NCI-H2081 (cell line): ENCODE measurements at regions not wholly inside any gene's neighbourhood (a gene's known extent, or its start where the extent isn't known, plus 50 kb on each side); places are given as distances from the start of the nearest gene placed in this dataset.
"Not testable (repeated sequence)": the region's sequence is repeated elsewhere in the genome, so short reads cannot be mapped to it uniquely, and the experiment has no call there.

ENCODE experiments used
- DNase-seq, 2 experiments: peaks; one replicate each; lab custom pipeline; 2025; lab: John Stamatoyannopoulos, UW

- no peak for DNase-seq
Measured at GRCh38 chr12:73517859-73518258, 1019.8 kb upstream of the ATXN7L3B start.

DNA sequence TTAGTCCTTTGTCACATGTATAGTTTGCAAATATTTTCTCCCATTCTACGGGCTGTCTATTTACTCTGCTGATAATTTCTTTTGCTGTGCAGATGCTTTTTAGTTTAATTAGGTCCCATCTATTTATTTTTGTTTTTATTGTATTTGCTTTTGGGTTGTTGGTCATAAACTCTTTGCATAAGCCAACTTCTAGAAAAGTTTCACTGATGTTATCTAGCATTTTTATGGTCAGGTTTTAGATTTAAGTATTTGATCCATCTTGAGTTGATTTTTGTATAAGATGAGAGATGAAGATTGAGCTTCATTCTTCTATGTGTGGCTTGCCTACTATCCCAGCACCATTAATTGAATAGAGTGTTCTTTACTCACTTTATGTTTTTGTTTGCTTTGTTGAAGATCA is 1008.4 kb upstream of the ATXN7L3B start:
- no peak for DNase-seq

- DNase-seq, result no peak
Measured at GRCh38 chr12:73529954-73530353, 1007.7 kb upstream of the ATXN7L3B start.

DNA sequence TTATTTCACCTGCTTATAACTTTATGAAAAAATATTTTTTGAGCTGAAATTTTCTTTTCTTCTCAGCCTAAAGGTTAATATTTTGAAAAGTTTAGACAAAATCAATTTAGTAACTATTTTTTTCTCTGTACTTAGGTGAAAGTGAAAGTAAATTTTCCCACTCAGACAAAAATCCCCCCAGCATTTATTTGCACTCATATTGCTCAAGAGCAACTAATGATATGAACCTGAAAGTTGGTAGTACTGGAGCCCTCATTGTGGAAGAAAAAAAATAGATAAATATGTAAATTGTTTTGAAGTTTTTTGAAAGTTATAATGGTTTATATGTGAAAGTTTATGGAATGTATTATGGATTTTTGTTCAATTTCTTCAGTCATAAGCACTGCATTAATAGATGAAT is 1005.9 kb upstream of the ATXN7L3B start:
- no peak for DNase-seq

DNA sequence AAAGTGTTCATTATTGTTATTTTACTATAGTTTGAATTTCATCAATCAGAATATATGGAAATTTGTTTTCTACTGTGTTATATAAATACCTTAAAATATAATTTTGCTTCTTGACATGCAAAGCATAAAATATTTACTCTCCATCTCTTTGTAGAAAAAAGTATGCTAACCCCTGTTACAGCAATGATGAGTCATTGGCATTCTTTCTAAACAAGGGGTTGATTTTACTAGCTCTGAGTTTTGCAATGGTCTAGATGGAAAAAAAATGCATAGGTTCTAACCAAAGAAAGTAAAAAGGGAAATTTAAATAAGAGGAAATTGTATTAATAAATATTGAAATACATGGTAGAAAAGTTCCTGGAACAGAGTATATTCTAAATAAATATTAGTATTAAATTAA is 990.2 kb upstream of the ATXN7L3B start:
- DNase-seq, result no peak

GRCh38 chr12:73585136-73585535 is 952.5 kb upstream of the ATXN7L3B start:
- DNase-seq, result no peak

DNA sequence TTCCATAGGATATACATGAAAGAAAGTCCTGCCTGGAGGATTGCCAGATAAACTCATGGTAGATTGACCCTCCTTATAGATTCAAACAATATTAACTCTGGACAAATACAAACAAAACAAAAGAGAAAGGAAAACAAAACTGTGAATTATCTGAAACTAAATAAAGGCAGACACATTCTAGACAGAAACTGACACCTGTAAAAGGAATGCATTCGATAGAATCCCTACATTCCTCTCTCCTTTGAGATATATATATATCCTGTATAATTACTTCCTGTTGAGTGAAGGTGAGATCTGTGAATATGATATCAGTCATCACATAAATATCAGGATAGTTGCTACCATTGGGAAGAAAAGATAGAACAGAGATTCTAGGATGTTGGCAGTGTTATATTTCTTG is 948.4 kb upstream of the ATXN7L3B start:
- no peak for DNase-seq

DNA sequence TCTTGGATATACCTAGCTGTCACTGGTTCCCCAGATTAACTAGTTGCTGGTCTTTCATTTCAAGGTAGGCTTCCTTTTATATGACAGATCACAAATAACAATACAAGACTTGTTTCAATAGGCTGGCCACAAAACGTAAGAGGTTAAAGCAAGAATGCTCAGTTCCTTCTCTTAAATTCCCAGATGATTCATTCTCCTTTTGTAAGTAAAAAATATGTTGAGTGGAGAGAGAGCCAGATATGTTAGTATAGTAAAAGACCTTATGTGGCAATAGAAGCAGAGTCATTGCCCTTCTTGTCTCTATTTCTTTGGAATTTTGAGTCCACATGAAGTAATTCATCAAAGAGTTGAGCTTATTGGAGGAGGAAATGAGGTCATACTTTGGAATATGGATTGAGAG is 939.0 kb upstream of the ATXN7L3B start:
- DNase-seq, result no peak

DNA sequence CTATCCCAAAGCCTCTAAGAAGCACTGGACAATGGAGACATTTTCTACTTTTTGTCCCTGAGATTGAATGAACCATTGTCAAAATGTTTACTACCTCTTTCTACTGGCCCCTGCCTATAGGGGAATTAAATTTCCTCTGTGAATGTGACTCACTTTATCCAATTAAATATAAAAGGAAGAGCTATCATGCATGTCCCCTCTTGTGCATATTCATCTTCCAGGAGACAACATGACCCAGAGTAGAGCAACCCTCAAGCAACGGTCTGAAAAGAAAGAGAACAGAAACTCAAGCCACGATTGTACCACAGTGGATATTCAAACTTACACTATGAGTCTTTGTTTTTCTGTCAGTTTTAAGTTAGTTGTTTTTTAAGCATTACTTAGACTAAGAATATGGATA is 938.4 kb upstream of the ATXN7L3B start:
- no peak for DNase-seq

DNA sequence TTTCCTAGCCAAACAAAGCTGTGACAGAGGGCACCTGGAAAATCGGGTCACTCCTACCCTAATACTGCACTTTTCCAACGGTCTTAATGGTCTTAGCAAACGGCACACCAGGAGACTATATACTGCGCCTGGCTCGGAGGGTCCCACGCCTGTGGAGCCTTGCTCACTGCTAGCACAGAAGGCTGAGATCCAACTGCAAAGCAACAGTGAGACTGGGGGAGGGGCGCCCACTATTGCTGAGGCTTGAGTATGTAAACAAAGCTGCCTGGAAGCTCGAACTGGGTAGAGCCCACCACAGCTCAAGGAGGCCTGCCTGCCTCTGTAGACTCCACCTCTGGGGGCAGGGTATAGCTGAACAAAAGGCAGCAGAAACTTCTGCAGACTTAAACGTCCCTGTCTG is 931.7 kb upstream of the ATXN7L3B start:
- not testable (repeated sequence) for DNase-seq

- DNase-seq, result no peak
Measured at GRCh38 chr12:73612551-73612950, 925.1 kb upstream of the ATXN7L3B start.

GRCh38 chr12:73623421-73623820 is 914.2 kb upstream of the ATXN7L3B start:
- no peak for DNase-seq

DNA sequence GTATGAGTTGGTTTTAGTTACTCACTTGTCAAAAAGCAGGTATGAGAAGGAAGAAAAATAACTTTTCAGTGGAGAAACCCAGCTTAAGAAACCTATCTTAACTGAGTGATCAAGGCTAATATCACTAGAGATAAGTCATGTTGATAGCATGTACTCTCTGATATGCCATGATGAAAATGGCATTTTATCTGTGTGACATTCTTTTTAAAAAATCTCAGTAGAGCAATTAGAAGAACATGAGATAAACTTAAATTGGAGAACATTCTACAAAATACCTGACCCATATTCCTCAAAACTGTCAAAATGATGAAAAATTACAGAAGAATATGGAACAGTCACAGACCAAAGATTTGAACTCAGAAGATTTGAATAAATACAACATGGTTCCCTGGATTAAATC is 912.4 kb upstream of the ATXN7L3B start:
- DNase-seq, result no peak

DNA sequence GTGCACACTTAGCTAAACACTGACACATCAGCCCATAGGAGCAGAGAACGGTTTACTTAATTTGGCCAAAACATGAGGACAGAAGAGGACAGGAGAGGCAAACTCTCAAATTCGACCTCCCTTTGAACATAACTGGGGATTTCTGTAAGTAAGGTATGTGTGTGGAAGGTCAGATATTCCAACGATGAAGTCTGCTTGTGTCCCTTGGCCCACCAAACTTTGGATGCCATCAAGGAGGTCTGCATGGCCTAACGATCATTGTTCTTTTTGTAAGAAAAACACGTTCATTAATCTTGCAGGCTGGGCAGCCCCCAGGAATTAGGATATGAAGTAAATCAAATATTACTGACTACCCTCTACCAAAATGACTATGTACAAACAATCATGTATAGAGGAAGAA is 908.5 kb upstream of the ATXN7L3B start:
- no peak for DNase-seq

- no peak for DNase-seq
Measured at GRCh38 chr12:73629893-73630831, 907.5 kb upstream of the ATXN7L3B start.

DNA sequence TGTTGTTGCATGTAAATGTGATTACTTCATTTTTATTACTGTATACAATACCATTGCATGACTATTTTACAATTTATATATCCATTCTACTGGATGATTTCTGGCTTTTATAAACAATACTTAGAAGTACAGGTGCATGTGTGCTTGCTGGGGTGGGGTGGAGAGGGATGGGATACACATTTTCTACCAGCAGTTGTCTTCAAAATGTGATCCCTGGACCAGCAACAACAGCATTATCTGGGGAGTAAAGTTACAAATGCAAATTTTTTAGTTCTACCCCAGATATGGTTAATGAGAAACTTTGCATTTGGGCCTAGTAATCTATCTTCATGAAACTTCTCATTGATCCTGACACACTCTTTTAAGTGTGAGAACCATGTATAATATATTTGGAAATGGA is 905.4 kb upstream of the ATXN7L3B start:
- no peak for DNase-seq

- DNase-seq, result no peak
Measured at GRCh38 chr12:73632661-73633060, 905.0 kb upstream of the ATXN7L3B start.

DNA sequence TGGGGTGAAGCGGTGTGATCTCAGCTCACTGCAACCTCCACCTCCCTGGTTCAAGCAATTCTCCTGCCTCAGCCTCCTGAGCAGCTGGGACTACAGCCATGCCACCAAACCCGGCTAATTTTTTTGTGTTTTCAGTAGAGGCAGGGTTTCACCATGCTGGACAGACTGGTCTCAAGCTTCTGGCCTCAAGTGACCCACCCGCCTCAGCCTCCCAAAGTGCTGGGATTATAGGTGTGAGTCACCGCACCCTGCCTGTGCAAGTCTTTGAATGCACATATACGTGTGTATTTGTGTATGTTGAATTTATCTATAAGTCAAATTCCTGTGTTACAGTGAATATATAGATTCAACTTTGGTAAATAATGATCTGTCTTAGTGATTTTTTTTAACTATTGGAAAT is 898.2 kb upstream of the ATXN7L3B start:
- not testable (repeated sequence) for DNase-seq

DNA sequence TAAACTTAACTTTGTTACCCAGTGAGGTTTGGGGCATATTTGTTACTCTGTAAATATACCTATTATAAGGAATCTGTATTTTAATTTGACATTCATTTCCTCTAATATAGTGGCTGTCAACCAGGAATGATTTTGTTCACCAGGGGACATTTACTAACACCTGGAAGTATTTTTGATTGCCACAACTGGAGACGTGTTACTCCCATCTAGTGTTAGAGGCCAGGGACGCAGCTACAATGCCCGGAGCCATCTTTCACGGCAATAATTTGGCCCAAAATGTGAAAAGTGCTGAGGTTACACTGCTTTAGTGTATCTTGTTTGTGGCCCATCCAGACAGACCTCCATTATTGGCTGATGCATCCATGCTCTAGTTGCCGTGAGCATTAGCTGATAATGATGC is 881.3 kb upstream of the ATXN7L3B start:
- DNase-seq, result peak in 1 of 2 experiments; percentile 1

DNA sequence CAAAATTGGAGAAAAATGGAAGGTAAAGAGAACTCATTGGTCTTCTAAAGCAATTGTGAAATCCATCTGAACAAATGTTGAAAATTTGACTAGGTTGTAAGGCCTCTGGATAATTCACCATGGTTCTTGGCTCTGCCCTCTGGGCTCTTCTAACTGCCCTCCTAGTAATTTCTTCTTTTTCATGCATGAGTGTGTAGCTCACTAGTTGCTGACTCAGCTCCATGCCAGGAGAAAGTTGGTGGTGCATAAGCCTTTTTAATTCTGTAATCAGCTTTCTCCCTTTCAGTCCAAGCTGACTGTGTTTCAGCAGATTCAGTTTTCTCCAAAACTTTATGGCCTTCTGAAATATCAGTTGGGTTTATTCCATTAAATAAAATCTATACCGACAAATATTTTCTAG is 877.8 kb upstream of the ATXN7L3B start:
- no peak for DNase-seq

DNA sequence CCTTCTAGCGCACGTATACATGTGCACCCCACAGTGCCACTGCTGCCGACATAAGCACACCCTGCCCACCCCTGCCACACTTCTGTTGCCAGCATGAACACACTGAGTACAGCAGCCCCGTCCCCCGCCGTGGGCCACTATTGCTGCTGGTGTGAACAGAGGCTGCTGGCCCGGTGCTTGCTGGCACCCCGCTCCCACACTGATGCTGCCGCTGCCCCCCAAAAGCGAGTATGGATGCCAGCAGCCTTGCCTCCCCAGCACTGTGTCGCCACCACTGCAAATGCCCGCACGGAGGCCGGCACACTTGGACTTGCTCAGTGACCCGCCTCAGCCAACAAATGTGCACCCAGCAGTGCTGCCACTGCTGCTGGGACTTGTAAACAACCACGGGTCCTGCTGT is 872.4 kb upstream of the ATXN7L3B start:
- DNase-seq, result no peak

DNA sequence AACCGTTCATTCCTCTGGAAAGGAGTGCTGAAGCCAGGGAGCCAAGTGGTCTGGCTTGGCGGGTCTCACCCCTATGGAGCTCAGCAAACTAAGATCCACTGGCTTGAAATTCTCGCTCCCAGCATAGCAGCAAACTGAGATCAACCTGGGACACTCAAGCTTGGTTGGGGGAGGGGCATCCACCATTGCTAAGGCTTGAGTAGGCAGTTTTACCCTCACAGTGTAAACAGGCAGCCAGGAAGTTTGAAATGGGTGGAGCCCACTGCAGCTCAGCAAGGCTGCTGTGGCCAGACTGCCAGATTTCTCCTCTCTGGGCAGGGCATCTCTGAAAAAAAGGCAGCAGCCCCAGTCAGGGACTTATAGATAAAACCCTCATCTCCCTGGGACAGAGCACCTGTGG is 866.1 kb upstream of the ATXN7L3B start:
- DNase-seq, result not testable (repeated sequence)

- no peak for DNase-seq
Measured at GRCh38 chr12:73677520-73678291, 859.9 kb upstream of the ATXN7L3B start.
